Activated CD8-positive, alpha-beta T cell treated with anti-CD3 and anti-CD28 coated beads for 36 hours (primary cell): ENCODE measurements at regions not wholly inside any gene's neighbourhood (a gene's known extent, or its start where the extent isn't known, plus 50 kb on each side); places are given as distances from the start of the nearest gene placed in this dataset.

Experiments used
- ATAC-seq: fragments of 200-7000 bp; cut with Tn5 transposase; one replicate; pipeline ENCODE4 v1.10.0; 2021; ENCODE audit warnings: mild to moderate bottlenecking, moderate library complexity
- CTCF ChIA-PET: fragments of 350-600 bp; sonication (Branson Sonifier 250); formaldehyde crosslinking; loops from one replicate; lab custom pipeline; 2021; ENCODE audit warnings: antibody characterized with exemption; lab: Charles Lee
- POLR2A ChIA-PET: fragments of 350-600 bp; sonication (Branson Sonifier 250); formaldehyde crosslinking; loops from one replicate; lab custom pipeline; 2021; ENCODE audit warnings: antibody characterized with exemption; lab: Charles Lee
- DNase-seq: peaks from one replicate; pipeline ENCODE4 v3.0.0-alpha.2; 2020
- H3K27ac Mint-ChIP-seq: one replicate; pipeline ENCODE4 v1.8.0; 2021; ENCODE audit warnings: mild to moderate bottlenecking, mixed read lengths
- H3K27me3 Mint-ChIP-seq: one replicate; pipeline ENCODE4 v1.8.0; 2021; ENCODE audit warnings: mixed read lengths
- H3K36me3 Mint-ChIP-seq: one replicate; pipeline ENCODE4 v1.8.0; 2021; ENCODE audit warnings: low read depth, mixed read lengths
- H3K4me1 Mint-ChIP-seq: one replicate; pipeline ENCODE4 v1.8.0; 2021; ENCODE audit warnings: low read depth, mixed read lengths
- H3K4me3 Mint-ChIP-seq: one replicate; pipeline ENCODE4 v1.8.0; 2021; ENCODE audit warnings: mild to moderate bottlenecking, moderate library complexity, mixed read lengths
- H3K9me3 Mint-ChIP-seq: one replicate; pipeline ENCODE4 v1.8.0; 2021; ENCODE audit warnings: mixed read lengths
- CTCF ChIP-seq: fragments of 200-600 bp; IDR thresholded peaks from one replicate; pipeline ENCODE4 v1.8.0; 2022; ENCODE audit warnings: antibody characterized with exemption, mild to moderate bottlenecking
- intact Hi-C: fragments of 100-400 bp; cut with micrococcal nuclease; formaldehyde crosslinking; loops from one replicate; pipeline ENCODE4 v1.10.0; 2022

DNA sequence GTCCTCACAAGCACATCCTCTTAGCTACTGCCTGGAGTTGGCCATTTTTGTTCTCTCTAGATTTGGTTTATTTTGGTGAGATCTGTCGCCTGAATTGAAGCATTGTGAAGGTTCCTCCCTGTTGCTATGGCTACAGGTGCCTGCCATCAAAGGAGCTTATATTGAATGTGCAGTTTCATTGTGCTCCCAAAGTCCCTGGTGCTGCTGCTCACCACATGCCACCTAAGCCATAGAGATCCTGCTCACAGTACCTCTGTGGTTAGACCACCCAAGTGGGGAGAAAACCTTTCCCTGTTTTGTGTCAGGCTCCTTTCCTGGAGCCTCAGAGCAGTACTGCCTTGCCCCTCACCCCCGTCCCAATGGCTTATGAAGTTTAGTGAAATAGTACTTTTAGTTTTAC is 383.4 kb downstream of the TMEM38B start:
- ChIA-PET CTCF (interaction anchor here (0.9 kb wide), 1 partner anchor 24 kb away, joined by 3 read pairs; no protein-coding TSS in a partner anchor), POLR2A (no interaction called here)
- no peaks in the 10 kb centered on the region for H3K4me1 Mint-ChIP-seq
- no peaks in the 10 kb centered on the region for H3K9me3 Mint-ChIP-seq
- no peak overlapping the region for H3K27ac Mint-ChIP-seq
- intact Hi-C loops: no loop called here
- DNase-seq (no peak), ATAC-seq (no peak)
- no peak for TF ChIP-seq CTCF
- H3K36me3 Mint-ChIP-seq: no peaks in the 10 kb centered on the region
- H3K4me3 Mint-ChIP-seq: no peak overlapping the region
- no peaks in the 10 kb centered on the region for H3K27me3 Mint-ChIP-seq

DNA sequence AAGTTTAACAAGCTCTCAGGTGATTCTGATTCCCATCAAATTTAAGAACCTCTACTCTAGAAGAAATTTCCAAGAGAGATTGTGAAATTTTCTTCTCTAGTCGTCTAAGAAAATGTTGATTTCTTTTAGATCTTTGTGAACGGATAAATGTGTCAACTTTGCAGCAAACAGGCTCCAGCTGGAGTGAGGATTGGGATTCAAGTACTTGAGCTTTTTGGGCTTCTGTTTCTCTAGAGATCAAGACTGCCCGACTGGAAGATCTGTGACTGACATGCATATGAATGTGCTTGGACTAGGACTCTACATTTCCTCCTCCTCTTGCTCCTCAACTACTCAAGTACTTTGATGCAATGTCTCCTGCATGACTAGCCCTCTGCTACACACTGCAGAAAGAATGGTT is 388.3 kb downstream of the TMEM38B start:
- ChIA-PET POLR2A (no interaction called here), CTCF (no interaction called here)
- Mint-ChIP-seq H3K9me3 (no peaks in the 10 kb centered on the region), H3K36me3 (no peaks in the 10 kb centered on the region), H3K27me3 (no peaks in the 10 kb centered on the region), H3K27ac (no peak overlapping the region), H3K4me1 (no peaks in the 10 kb centered on the region), H3K4me3 (no peak overlapping the region)
- DNase-seq (no peak), ATAC-seq (no peak)
- TF ChIP-seq CTCF: no peak
- intact Hi-C loops: no loop called here

DNA sequence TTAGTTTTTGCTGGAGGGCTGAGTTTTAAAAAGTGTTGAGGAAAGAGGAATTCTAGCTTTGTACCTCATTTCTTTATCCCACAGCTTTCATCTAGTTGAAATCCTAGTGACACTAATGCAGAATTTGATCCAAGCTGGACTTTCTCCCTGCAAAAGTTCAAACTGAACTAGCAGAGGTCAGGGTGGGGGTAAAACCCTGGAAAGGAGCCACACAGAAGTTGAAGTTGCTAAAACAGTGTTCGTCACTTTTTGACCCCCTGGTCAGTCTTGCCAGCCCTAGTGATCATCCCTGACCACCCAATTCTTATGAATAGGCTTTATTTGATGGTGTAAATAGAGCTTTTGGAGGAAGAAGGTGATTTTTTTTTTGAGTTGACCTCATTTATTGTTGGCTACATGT is 390.4 kb downstream of the TMEM38B start:
- H3K36me3 Mint-ChIP-seq: no peaks in the 10 kb centered on the region
- POLR2A ChIA-PET: no interaction called here
- ATAC-seq (no peak), DNase-seq (no peak)
- no peak overlapping the region for H3K27ac Mint-ChIP-seq
- no peaks in the 10 kb centered on the region for H3K4me1 Mint-ChIP-seq
- CTCF ChIA-PET: interaction anchor here (0.7 kb wide), 1 partner anchor 626 kb away, joined by 3 read pairs; no protein-coding TSS in a partner anchor
- no peak overlapping the region for H3K4me3 Mint-ChIP-seq
- intact Hi-C loops: no loop called here
- H3K9me3 Mint-ChIP-seq: peaks cover 4% of the 10 kb centered on the region
- H3K27me3 Mint-ChIP-seq: no peaks in the 10 kb centered on the region
- no peak for TF ChIP-seq CTCF

- TF ChIP-seq CTCF: no peak
- CTCF ChIA-PET: interaction anchor here (0.7 kb wide), 1 partner anchor 625 kb away, joined by 3 read pairs; no protein-coding TSS in a partner anchor
These were observed 391.1 kb downstream of the TMEM38B start for GRCh38 chr9:106085479-106085878.

GRCh38 chr9:106092083-106092482 is 397.7 kb downstream of the TMEM38B start:
- intact Hi-C loops: no loop called here
- ChIA-PET CTCF (no interaction called here), POLR2A (no interaction called here)
- Mint-ChIP-seq H3K4me1 (no peaks in the 10 kb centered on the region), H3K4me3 (no peak overlapping the region), H3K27me3 (no peaks in the 10 kb centered on the region), H3K9me3 (peaks cover 10% of the 10 kb centered on the region), H3K36me3 (no peaks in the 10 kb centered on the region), H3K27ac (no peak overlapping the region)
- TF ChIP-seq CTCF: no peak
- ATAC-seq: no peak
- no peak for DNase-seq

More at GRCh38 chr9:106085479-106085878, 391.1 kb downstream of the TMEM38B start:
- Mint-ChIP-seq H3K9me3 (peaks cover 4% of the 10 kb centered on the region), H3K27me3 (no peaks in the 10 kb centered on the region), H3K27ac (no peak overlapping the region), H3K36me3 (no peaks in the 10 kb centered on the region), H3K4me1 (no peaks in the 10 kb centered on the region), H3K4me3 (no peak overlapping the region)
- intact Hi-C loops: no loop called here
- POLR2A ChIA-PET: no interaction called here
- DNase-seq (no peak), ATAC-seq (no peak)
